Muscle layer of duodenum (tissue), 2 donors: ENCODE measurements at regions not wholly inside any gene's neighbourhood (a gene's known extent, or its start where the extent isn't known, plus 50 kb on each side); places are given as distances from the start of the nearest gene placed in this dataset.

Source experiments
- H3K27ac ChIP-seq: one replicate; pipeline ENCODE4 v1.7.0; 2013; ENCODE audit warnings: mild to moderate bottlenecking, low read length
- H3K27me3 ChIP-seq: one replicate; pipeline ENCODE4 v1.7.0; 2013; ENCODE audit warnings: low read depth, mild to moderate bottlenecking, control low read depth, low read length
- H3K36me3 ChIP-seq, 2 donors: one replicate each; pipeline ENCODE4 v1.7.0; 2013; ENCODE audit warnings: low read length in 2 of 2, control low read depth in 1 of 2, mild to moderate bottlenecking in 1 of 2; ENCODE audit not compliant: insufficient read depth in 2 of 2, control insufficient read depth in 1 of 2
- H3K4me1 ChIP-seq, 2 donors: one replicate each; pipeline ENCODE4 v1.7.0; 2013; ENCODE audit warnings: low read length in 2 of 2, mild to moderate bottlenecking in 2 of 2, control low read depth in 1 of 2, moderate library complexity in 1 of 2; ENCODE audit not compliant: insufficient read depth in 2 of 2, control insufficient read depth in 1 of 2
- H3K4me3 ChIP-seq, 2 donors: one replicate each; pipeline ENCODE4 v1.7.0; 2013; ENCODE audit warnings: low read length in 2 of 2, low read depth in 1 of 2, mild to moderate bottlenecking in 1 of 2
- H3K9me3 ChIP-seq, 2 donors: one replicate each; pipeline ENCODE4 v1.7.0; 2013; ENCODE audit warnings: low read length in 2 of 2, control low read depth in 1 of 2, mild to moderate bottlenecking in 1 of 2; ENCODE audit not compliant: control insufficient read depth in 1 of 2
- donor health status: healthy.

- no peaks in the 10 kb centered on the region for H3K27me3 ChIP-seq
- H3K27ac ChIP-seq = no peak overlapping the region
- H3K36me3 ChIP-seq = no peaks in the 10 kb centered on the region
- no peaks in the 10 kb centered on the region for H3K9me3 ChIP-seq
- no peak overlapping the region for H3K4me3 ChIP-seq
- peaks cover 0 to 7% of the 10 kb centered on the region in 2 donors for H3K4me1 ChIP-seq
These were observed 454.3 kb upstream of the JARID2 start for GRCh38 chr6:14791526-14791925.

- no peak overlapping the region for H3K27ac ChIP-seq
- no peak overlapping the region for H3K4me3 ChIP-seq
- H3K36me3 ChIP-seq = no peaks in the 10 kb centered on the region
- peaks cover 0 to 7% of the 10 kb centered on the region in 2 donors for H3K4me1 ChIP-seq
- H3K27me3 ChIP-seq = no peaks in the 10 kb centered on the region
- no peaks in the 10 kb centered on the region for H3K9me3 ChIP-seq
These were observed 453.5 kb upstream of the JARID2 start for GRCh38 chr6:14792118-14792955.

GRCh38 chr6:14795451-14795850, 450.4 kb upstream of the JARID2 start:
- H3K27me3 ChIP-seq = no peaks in the 10 kb centered on the region
- H3K27ac ChIP-seq = no peak overlapping the region
- no peaks in the 10 kb centered on the region for H3K9me3 ChIP-seq
- H3K4me3 ChIP-seq = no peak overlapping the region
- H3K36me3 ChIP-seq = no peaks in the 10 kb centered on the region
- H3K4me1 ChIP-seq = peaks cover 0 to 7% of the 10 kb centered on the region in 2 donors

- H3K27me3 ChIP-seq = no peaks in the 10 kb centered on the region
- peaks cover 0 to under 1% of the 10 kb centered on the region in 2 donors for H3K4me1 ChIP-seq
- H3K36me3 ChIP-seq = no peaks in the 10 kb centered on the region
- no peak overlapping the region for H3K4me3 ChIP-seq
- H3K9me3 ChIP-seq = no peaks in the 10 kb centered on the region
- no peak overlapping the region for H3K27ac ChIP-seq
These were observed 448.7 kb upstream of the JARID2 start for GRCh38 chr6:14796974-14797762.

GRCh38 chr6:14797875-14798593, 447.8 kb upstream of the JARID2 start:
- H3K27ac ChIP-seq = no peak overlapping the region
- H3K4me1 ChIP-seq = no peaks in the 10 kb centered on the region
- no peaks in the 10 kb centered on the region for H3K9me3 ChIP-seq
- no peak overlapping the region for H3K4me3 ChIP-seq
- no peaks in the 10 kb centered on the region for H3K27me3 ChIP-seq
- no peaks in the 10 kb centered on the region for H3K36me3 ChIP-seq

GRCh38 chr6:14798594-14798982, 447.3 kb upstream of the JARID2 start:
- Histone ChIP-seq H3K36me3 (no peaks in the 10 kb centered on the region), H3K4me1 (no peaks in the 10 kb centered on the region), H3K4me3 (no peak overlapping the region), H3K9me3 (no peaks in the 10 kb centered on the region), H3K27ac (no peak overlapping the region), H3K27me3 (no peaks in the 10 kb centered on the region)

- Histone ChIP-seq H3K4me3 (no peak overlapping the region), H3K9me3 (no peaks in the 10 kb centered on the region), H3K4me1 (no peaks in the 10 kb centered on the region), H3K27me3 (no peaks in the 10 kb centered on the region), H3K36me3 (no peaks in the 10 kb centered on the region), H3K27ac (no peak overlapping the region)
These were observed 446.8 kb upstream of the JARID2 start for GRCh38 chr6:14798996-14799588.

GRCh38 chr6:14799928-14800327, 445.9 kb upstream of the JARID2 start:
- Histone ChIP-seq H3K36me3 (no peaks in the 10 kb centered on the region), H3K4me1 (peaks cover 7 to 8% of the 10 kb centered on the region in 2 donors), H3K4me3 (no peak overlapping the region), H3K27ac (no peak overlapping the region), H3K27me3 (no peaks in the 10 kb centered on the region), H3K9me3 (no peaks in the 10 kb centered on the region)

GRCh38 chr6:14802514-14803160, 443.2 kb upstream of the JARID2 start:
- peaks cover 8 to 9% of the 10 kb centered on the region in 2 donors for H3K4me1 ChIP-seq
- H3K27ac ChIP-seq = no peak overlapping the region
- no peak overlapping the region for H3K4me3 ChIP-seq
- H3K27me3 ChIP-seq = no peaks in the 10 kb centered on the region
- H3K36me3 ChIP-seq = no peaks in the 10 kb centered on the region
- H3K9me3 ChIP-seq = no peaks in the 10 kb centered on the region

GRCh38 chr6:14804001-14804784, 441.7 kb upstream of the JARID2 start:
- Histone ChIP-seq H3K4me1 (peaks cover 8 to 9% of the 10 kb centered on the region in 2 donors), H3K27me3 (no peaks in the 10 kb centered on the region), H3K4me3 (no peak overlapping the region), H3K27ac (no peak overlapping the region), H3K9me3 (no peaks in the 10 kb centered on the region), H3K36me3 (no peaks in the 10 kb centered on the region)
